Lung (tissue), 11 donors: ENCODE measurements at regions not wholly inside any gene's neighbourhood (a gene's known extent, or its start where the extent isn't known, plus 50 kb on each side); places are given as distances from the start of the nearest gene placed in this dataset.

Experiments used
- ATAC-seq: fragments of 200-7000 bp; cut with Tn5 transposase; one replicate; pipeline ENCODE4 v1.9.1; 2020; ENCODE audit warnings: moderate number of reproducible peaks; ENCODE audit not compliant: insufficient read depth, low FRiP score
- DNase-seq, 3 donors: peaks; one replicate each; pipeline ENCODE4 v3.0.0-alpha.2; 2013 to 2017
- H3K27ac ChIP-seq, 2 donors: one replicate each; pipeline ENCODE4 v1.5.1; 2013; ENCODE audit warnings: mild to moderate bottlenecking in 2 of 2, moderate library complexity in 2 of 2, control low read depth in 1 of 2, inconsistent platforms in 1 of 2, low read depth in 1 of 2, low read length in 1 of 2
- H3K27me3 ChIP-seq, 3 donors: one replicate each; pipeline ENCODE4 v1.5.1; 2013; ENCODE audit warnings: low read length in 2 of 3; ENCODE audit not compliant: control insufficient read depth in 3 of 3, insufficient read depth in 3 of 3
- H3K36me3 ChIP-seq, 4 donors: one replicate each; pipeline ENCODE4 v1.5.1; 2013; ENCODE audit warnings: low read length in 4 of 4, mild to moderate bottlenecking in 1 of 4, moderate library complexity in 1 of 4; ENCODE audit not compliant: control insufficient read depth in 4 of 4, insufficient read depth in 4 of 4
- H3K4me1 ChIP-seq, 5 donors: one replicate each; pipeline ENCODE4 v1.5.1; 2013; ENCODE audit warnings: low read length in 5 of 5, mild to moderate bottlenecking in 2 of 5, moderate library complexity in 1 of 5; ENCODE audit not compliant: control insufficient read depth in 5 of 5, insufficient read depth in 5 of 5
- H3K4me3 ChIP-seq: one replicate; pipeline ENCODE4 v1.5.1; 2013; ENCODE audit warnings: mild to moderate bottlenecking, control low read depth, moderate library complexity
- H3K9ac ChIP-seq, 2 donors: one replicate each; pipeline ENCODE4 v1.5.1; 2013; ENCODE audit warnings: low read length in 2 of 2, control low read depth in 1 of 2; ENCODE audit not compliant: insufficient read depth in 1 of 2
- H3K9me3 ChIP-seq, 4 donors: one replicate each; pipeline ENCODE4 v1.5.1; 2013; ENCODE audit warnings: low read length in 3 of 4, mild to moderate bottlenecking in 1 of 4, moderate library complexity in 1 of 4; ENCODE audit not compliant: control insufficient read depth in 4 of 4, insufficient read depth in 3 of 4
- WGBS, 2 donors: extraction: QIAGEN DNeasy Blood & Tissue Kit; methylation state at CpG; one replicate each; pipeline ENCODE4 v1.1.7; 2013; 5-methylcytosine and 5-hydroxymethylcytosine counted together
- TF ChIP-seq, protein P1 (sequence below): IDR thresholded peaks from 2 replicates; pipeline ENCODE4 v1.5.1; 2012; ENCODE audit warnings: mild to moderate bottlenecking; ENCODE audit errors: control extremely low read depth, extremely low read depth
- donor health status: control.
- donor health status: control.
- donor health status: Bipolar disorder and iron deficiency.
- donor health status: healthy.
- donor health status: DM: yes; HTN: yes; CAD: no.

DNA sequence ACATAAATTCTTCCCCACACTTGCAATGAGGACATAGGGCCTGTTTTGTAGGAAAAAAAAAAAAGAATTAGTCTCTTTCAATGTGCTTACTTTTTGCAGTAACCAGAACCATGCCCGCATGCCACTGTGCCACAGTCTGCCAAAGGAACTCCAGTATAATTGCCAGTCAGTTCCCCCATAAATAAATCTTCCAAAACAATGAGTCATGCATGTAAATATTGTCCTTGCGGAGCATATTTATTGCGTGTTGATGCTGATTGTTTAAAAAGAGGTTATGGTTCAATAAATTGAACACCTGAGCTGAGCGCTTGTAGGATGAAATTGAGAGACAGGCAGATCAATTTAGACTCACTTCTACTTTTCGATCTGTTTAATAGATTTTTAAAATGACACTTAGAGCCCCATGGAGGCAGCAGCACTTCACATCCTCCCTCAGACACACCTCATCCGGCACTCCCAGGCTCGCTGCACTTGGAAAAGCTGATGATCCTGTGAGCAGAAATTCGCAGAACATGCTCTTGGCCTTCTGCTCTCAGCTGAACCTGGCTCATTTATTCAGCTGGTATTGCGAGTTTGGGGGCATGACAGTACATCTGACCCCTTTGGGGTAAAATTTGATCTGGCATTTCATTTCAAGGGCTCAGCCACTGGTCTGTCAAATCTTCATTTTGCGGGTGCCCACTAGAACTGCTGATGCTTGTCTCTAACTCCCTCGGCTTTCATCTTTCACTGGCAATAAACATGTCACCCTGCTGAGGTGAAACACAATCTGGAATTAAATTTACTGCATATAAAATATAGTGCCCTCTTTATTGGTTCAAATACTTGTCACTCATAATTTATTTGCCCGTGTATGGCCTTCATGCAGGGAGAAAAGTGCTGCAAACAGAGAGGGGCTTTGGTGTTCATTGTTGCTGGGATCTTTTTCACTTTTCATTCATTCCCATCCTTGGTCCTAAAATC, 371.1 kb upstream of the POU3F2 start:
- H3K4me1 ChIP-seq = no peaks in the 10 kb centered on the region
- ATAC-seq (no peak), DNase-seq (no peak)
- H3K36me3 ChIP-seq = no peaks in the 10 kb centered on the region
- no peak overlapping the region for H3K4me3 ChIP-seq
- 85 to 86% methylated on average over 12 of the region's 12 CpGs for WGBS, 2 donors
- H3K27me3 ChIP-seq = no peaks in the 10 kb centered on the region
- H3K9me3 ChIP-seq = no peaks in the 10 kb centered on the region
- no peak overlapping the region for H3K9ac ChIP-seq
- TF ChIP-seq, protein P1, sequence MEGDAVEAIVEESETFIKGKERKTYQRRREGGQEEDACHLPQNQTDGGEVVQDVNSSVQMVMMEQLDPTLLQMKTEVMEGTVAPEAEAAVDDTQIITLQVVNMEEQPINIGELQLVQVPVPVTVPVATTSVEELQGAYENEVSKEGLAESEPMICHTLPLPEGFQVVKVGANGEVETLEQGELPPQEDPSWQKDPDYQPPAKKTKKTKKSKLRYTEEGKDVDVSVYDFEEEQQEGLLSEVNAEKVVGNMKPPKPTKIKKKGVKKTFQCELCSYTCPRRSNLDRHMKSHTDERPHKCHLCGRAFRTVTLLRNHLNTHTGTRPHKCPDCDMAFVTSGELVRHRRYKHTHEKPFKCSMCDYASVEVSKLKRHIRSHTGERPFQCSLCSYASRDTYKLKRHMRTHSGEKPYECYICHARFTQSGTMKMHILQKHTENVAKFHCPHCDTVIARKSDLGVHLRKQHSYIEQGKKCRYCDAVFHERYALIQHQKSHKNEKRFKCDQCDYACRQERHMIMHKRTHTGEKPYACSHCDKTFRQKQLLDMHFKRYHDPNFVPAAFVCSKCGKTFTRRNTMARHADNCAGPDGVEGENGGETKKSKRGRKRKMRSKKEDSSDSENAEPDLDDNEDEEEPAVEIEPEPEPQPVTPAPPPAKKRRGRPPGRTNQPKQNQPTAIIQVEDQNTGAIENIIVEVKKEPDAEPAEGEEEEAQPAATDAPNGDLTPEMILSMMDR = no peak
- H3K27ac ChIP-seq = no peak overlapping the region

GRCh38 chr6:98467091-98467490, 367.3 kb upstream of the POU3F2 start:
- DNase-seq = no peak
- no peak overlapping the region for H3K27ac ChIP-seq
- whole genome bisulfite sequencing, 2 donors = 68 to 71% methylated on average over 2 of the region's 2 CpGs
- no peaks in the 10 kb centered on the region for H3K36me3 ChIP-seq
- TF ChIP-seq, protein P1 = no peak
- H3K9me3 ChIP-seq = peaks cover 0 to 2% (median 0%) of the 10 kb centered on the region in 4 donors
- no peaks in the 10 kb centered on the region for H3K4me1 ChIP-seq
- no peaks in the 10 kb centered on the region for H3K27me3 ChIP-seq
- no peak overlapping the region for H3K9ac ChIP-seq
- no peak for ATAC-seq
- H3K4me3 ChIP-seq = no peak overlapping the region

GRCh38 chr6:98467902-98468301, 366.5 kb upstream of the POU3F2 start:
- Histone ChIP-seq H3K9me3 (peaks cover 0 to 2% (median 0%) of the 10 kb centered on the region in 4 donors), H3K4me3 (no peak overlapping the region), H3K27ac (no peak overlapping the region), H3K4me1 (no peaks in the 10 kb centered on the region), H3K27me3 (no peaks in the 10 kb centered on the region), H3K9ac (no peak overlapping the region), H3K36me3 (no peaks in the 10 kb centered on the region)
- ATAC-seq (no peak), DNase-seq (no peak)
- 30 to 33% methylated on average over 3 of the region's 3 CpGs for WGBS, 2 donors
- TF ChIP-seq, protein P1 = no peak
